NCI-H1048 (cell line): ENCODE measurements at regions not wholly inside any gene's neighbourhood (a gene's known extent, or its start where the extent isn't known, plus 50 kb on each side); places are given as distances from the start of the nearest gene placed in this dataset.

Experiments used
- DNase-seq: peaks from one replicate; lab custom pipeline; 2025; lab: John Stamatoyannopoulos, UW

- peak; percentile 36 for DNase-seq
Measured at GRCh38 chr5:123875561-123876275, 363.7 kb downstream of the CSNK1G3 start.

- peak; percentile 82 for DNase-seq
Measured at GRCh38 chr5:123874600-123875201, 362.7 kb downstream of the CSNK1G3 start.

- DNase-seq: no peak
Measured at GRCh38 chr5:123873846-123874245, 361.9 kb downstream of the CSNK1G3 start.

- DNase-seq: no peak
Measured at GRCh38 chr5:123871373-123871772, 359.4 kb downstream of the CSNK1G3 start.

GRCh38 chr5:123868881-123869280 is 356.9 kb downstream of the CSNK1G3 start:
- no peak for DNase-seq

GRCh38 chr5:123868267-123868666 is 356.3 kb downstream of the CSNK1G3 start:
- DNase-seq: no peak

- no peak for DNase-seq
Measured at GRCh38 chr5:123865641-123866040, 353.7 kb downstream of the CSNK1G3 start.

- DNase-seq: no peak
Measured at GRCh38 chr5:123864578-123864977, 352.6 kb downstream of the CSNK1G3 start.

- no peak for DNase-seq
Measured at GRCh38 chr5:123858938-123859337, 347.0 kb downstream of the CSNK1G3 start.

- DNase-seq: no peak
Measured at GRCh38 chr5:123856766-123857165, 344.8 kb downstream of the CSNK1G3 start.

- no peak for DNase-seq
Measured at GRCh38 chr5:123855609-123856008, 343.6 kb downstream of the CSNK1G3 start.

GRCh38 chr5:123845356-123846100 is 333.6 kb downstream of the CSNK1G3 start:
- no peak for DNase-seq

- no peak for DNase-seq
Measured at GRCh38 chr5:123844873-123845272, 332.9 kb downstream of the CSNK1G3 start.

GRCh38 chr5:123835421-123835820 is 323.4 kb downstream of the CSNK1G3 start:
- peak; percentile 10 for DNase-seq

- no peak for DNase-seq
Measured at GRCh38 chr5:123830575-123830974, 318.6 kb downstream of the CSNK1G3 start.

GRCh38 chr5:123827811-123828210 is 315.8 kb downstream of the CSNK1G3 start:
- no peak for DNase-seq

GRCh38 chr5:123819833-123820232 is 307.9 kb downstream of the CSNK1G3 start:
- DNase-seq: no peak

- no peak for DNase-seq
Measured at GRCh38 chr5:123819386-123819785, 307.4 kb downstream of the CSNK1G3 start.

- no peak for DNase-seq
Measured at GRCh38 chr5:123817267-123817666, 305.3 kb downstream of the CSNK1G3 start.

- DNase-seq: no peak
Measured at GRCh38 chr5:123814801-123815470, 303.0 kb downstream of the CSNK1G3 start.

- DNase-seq: no peak
Measured at GRCh38 chr5:123813937-123814624, 302.1 kb downstream of the CSNK1G3 start.

- DNase-seq: no peak
Measured at GRCh38 chr5:123813264-123813663, 301.3 kb downstream of the CSNK1G3 start.
